ENCODE measurements at regions not wholly inside any gene's neighbourhood (a gene's known extent, or its start where the extent isn't known, plus 50 kb on each side); places are given as distances from the start of the nearest gene placed in this dataset.

GRCh38 chr5:88483964-88484672, 215.5 kb upstream of the TMEM161B start:
- no peak for DNase-seq

- peak; percentile 36 for DNase-seq
Measured at GRCh38 chr5:88480801-88481499, 212.3 kb upstream of the TMEM161B start.

GRCh38 chr5:88480245-88480644, 211.6 kb upstream of the TMEM161B start:
- no peak for DNase-seq

GRCh38 chr5:88474574-88474973, 205.9 kb upstream of the TMEM161B start:
- no peak for DNase-seq

DNA sequence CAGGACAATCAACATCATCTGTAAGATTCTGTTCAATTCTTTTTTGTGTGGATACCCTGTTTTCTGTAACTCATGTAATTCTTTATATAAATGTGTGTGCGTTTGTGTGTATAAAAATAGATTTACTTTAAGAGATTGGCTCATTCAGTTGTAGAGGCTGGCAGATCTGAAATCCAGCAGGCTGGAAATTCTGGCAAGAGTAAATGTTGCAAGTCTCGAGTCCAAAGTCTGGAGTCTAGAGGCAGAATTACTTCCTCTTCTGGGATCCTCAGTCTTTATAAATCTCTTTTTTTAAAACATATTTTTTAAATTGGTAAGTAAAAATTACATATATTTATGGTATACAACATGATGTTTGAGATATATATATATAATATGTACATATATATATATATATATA, 202.1 kb upstream of the TMEM161B start:
- DNase-seq, result no peak

DNA sequence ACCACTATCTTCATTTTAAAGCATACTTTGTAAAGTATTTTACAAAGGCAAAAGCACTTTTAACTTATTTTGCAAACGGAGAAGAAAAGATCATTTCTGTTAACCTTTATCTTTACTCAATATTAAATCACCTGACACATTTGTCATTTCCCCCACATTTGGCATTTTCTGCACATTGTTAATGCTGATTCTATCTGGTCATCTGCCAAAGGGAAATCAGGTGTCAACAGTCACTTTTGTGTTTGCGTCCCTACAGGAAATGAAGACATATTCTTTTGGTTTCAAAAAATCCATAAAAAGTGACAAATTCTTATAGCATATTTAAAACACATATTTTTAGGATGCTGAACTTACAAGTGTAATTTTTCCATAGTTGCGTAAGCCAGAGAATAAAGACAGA, 191.3 kb upstream of the TMEM161B start:
- DNase-seq, result no peak

- DNase-seq, result peak; percentile 5
Measured at GRCh38 chr5:88452820-88453219, 184.2 kb upstream of the TMEM161B start.

GRCh38 chr5:88450239-88450638, 181.6 kb upstream of the TMEM161B start:
- no peak for DNase-seq

- peak; percentile 9 for DNase-seq
Measured at GRCh38 chr5:88438006-88438405, 169.4 kb upstream of the TMEM161B start.

DNA sequence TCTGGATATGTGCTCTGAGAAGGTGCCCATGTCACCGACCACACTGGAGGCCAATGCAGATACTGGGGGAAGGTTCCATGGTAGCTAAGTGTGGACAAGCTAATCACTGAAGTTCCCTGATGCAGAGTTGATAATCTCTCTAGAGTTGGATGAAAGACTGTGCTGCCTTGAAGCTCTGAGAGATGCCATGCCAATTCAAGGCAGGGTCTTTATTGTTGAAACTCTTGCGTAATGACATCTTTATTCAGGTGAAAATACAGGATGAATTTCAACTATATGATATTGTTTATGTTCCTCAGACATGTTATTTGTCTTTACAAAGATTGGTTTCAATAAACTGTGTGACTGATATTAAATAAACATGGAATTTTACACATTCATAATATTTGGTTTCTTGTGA, 167.6 kb upstream of the TMEM161B start:
- DNase-seq, result no peak

DNA sequence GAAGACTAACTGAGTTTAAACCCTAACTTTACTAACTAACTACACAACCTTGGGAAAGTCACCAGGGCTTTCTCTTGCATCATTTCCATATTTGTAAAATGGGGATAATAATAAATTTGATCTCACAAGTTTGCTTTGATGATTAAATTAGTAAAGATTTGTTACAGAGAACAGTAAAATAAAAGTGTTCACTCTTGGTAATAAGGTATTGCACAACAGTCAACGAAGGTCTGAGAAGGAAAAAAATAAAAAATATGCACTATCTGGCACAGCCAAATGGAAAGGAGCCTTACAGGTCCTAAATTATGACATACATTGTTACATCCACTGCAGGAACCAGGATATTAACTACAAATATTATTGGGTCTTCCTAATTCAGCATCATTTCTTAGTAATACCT, 160.0 kb upstream of the TMEM161B start:
- no peak for DNase-seq

DNA sequence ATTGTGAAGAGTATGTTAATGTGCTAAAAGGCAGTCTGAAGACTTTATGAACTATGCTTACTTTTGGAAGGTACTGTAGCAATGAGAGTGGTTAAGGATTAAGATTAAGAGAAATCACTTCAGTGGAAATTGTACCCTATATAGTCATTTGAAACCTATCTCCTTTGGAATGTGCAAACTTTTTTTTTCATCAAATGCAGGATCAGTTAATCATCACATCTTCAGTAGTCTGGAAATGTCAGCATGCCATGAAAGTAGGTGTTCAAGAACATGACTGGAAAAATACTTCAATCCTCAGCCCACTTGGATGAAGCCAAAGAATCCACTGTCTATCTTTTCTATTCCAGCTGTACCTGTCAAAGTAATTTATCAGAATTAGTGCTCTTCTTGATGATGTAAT, 157.8 kb upstream of the TMEM161B start:
- no peak for DNase-seq

DNA sequence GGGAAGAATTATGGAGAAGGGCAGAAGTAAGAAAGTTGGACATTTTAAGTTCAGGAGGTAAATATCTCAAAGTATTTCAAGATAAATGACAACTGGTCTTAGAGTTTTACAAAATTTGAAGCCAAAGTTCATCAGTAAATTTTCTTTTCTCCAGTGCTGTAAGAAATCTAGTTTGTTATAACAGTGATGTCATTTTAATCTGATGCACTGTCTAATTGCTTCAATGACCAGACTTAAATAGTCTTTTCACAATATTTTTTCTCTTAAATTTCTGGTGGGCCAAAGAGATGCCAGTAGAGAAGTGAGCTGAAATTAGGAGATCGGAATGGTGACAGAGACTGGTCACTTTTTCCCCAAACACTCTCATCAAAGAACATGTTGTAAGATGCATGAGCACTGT, 156.5 kb upstream of the TMEM161B start:
- DNase-seq, result no peak

DNA sequence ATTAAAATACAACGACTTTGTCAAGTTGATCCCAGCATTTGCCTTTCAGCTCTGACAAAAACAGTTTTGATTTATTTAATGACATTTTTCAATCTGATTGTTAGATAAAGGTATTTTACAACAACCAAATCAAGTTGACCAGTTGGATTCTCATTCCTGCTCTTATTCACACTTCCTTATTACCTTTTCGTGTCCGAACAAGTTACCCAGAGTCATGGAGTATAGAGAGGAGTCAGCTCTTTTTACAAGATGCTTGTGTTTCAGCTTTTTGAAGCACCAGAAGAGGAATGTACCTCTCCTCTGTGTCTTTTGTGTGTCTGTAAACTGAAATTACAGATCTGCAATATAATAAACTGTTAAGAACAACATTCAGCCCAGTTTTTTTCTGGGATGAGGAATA, 151.3 kb upstream of the TMEM161B start:
- DNase-seq, result no peak

DNA sequence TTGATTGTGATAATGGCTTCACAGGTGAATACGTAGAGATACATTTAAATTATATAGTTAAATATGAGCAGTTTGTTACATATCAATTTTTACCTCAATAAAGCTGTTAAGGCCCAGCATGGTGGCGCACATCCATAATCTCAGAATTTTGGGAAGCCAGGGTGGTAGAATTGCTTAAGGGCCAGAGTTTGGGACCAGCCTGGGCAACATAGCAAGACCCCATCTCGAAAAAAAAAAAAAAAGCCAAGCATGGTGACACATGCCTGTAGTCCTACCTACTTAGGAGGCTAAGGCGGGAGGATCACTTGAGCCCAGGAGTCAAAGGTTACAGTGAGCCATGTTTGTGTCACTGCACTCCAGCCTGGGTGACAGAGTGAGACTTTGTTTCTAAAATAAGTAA, 138.7 kb upstream of the TMEM161B start:
- no peak for DNase-seq

GRCh38 chr5:88405783-88406182, 137.1 kb upstream of the TMEM161B start:
- no peak for DNase-seq

- DNase-seq, result no peak
Measured at GRCh38 chr5:88404405-88404804, 135.8 kb upstream of the TMEM161B start.

GRCh38 chr5:88401686-88402085, 133.0 kb upstream of the TMEM161B start:
- DNase-seq, result no peak

GRCh38 chr5:88401228-88401627, 132.6 kb upstream of the TMEM161B start:
- no peak for DNase-seq

DNA sequence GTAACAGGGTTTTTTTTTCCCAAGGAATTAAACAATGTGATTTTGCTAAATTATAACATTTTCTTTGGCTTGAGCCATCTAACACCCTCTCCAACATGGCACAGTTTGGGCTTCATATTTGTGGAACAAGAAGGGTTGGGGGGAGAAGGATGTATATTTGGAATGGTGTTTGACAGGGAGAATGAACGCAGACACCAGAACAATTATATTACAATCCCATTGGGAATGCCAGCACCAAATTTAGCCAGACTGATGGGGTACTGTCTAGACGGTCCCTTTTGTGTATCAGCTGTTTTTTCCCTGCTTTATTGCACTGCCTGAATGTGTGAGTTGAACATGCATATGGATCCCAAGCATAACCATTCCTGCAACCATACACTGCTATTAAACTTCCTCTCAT, 130.9 kb upstream of the TMEM161B start:
- DNase-seq, result no peak

GRCh38 chr5:88398316-88398715, 129.7 kb upstream of the TMEM161B start:
- no peak for DNase-seq

- DNase-seq, result no peak
Measured at GRCh38 chr5:88396751-88397281, 128.2 kb upstream of the TMEM161B start.

- no peak for DNase-seq
Measured at GRCh38 chr5:88396000-88396535, 127.4 kb upstream of the TMEM161B start.

GRCh38 chr5:88395264-88395663, 126.6 kb upstream of the TMEM161B start:
- no peak for DNase-seq
